ENCODE measurements at regions not wholly inside any gene's neighbourhood (a gene's known extent, or its start where the extent isn't known, plus 50 kb on each side); places are given as distances from the start of the nearest gene placed in this dataset.

DNA sequence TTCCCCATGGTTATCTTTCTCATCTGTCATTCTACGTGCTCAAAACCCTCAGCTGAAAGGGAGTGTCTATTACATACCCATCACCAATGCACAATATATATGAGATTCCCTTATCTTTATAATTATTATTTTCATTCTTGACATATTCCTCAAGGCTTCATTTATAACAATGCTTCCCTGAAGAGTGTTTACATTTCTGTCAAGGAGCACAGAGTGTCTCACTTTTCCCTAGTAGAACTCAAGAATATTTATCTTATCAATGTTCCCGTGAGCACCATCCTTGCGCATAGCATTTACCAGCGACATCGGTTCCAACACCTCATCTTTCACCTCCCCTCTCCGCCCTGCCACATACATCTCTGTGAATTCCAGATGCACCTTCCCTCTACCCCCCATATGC lies 250.6 kb downstream of the PLA2G4A start:
- in situ Hi-C loops (cut with HindIII; ENCODE audit: low sequenced_read_pairs): no loop called here

- in situ Hi-C loops (cut with HindIII; ENCODE audit: low sequenced_read_pairs): no loop called here
Observed at GRCh38 chr1:187091666-187092065, 262.9 kb downstream of the PLA2G4A start.

DNA sequence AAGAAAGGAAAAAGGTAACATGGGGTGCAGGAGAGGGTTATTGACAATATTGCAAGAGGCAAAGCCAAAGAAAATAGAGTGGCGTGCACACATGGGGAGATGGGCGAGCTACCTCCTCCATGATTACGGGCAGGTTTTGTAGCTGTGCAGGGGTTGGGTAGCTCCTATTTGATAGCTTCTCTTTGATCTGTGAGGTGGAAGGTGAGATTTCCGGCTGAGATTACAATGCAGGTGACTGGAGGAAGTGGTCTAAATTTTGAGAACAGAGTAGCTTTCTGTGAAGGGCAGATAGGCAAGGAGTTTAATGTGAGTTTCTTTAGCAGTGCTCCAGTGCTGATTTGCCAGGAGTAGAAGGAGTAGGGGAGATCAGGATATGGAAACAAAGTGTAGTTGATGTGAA lies 263.4 kb downstream of the PLA2G4A start:
- in situ Hi-C loops (cut with HindIII; ENCODE audit: low sequenced_read_pairs): no loop called here

DNA sequence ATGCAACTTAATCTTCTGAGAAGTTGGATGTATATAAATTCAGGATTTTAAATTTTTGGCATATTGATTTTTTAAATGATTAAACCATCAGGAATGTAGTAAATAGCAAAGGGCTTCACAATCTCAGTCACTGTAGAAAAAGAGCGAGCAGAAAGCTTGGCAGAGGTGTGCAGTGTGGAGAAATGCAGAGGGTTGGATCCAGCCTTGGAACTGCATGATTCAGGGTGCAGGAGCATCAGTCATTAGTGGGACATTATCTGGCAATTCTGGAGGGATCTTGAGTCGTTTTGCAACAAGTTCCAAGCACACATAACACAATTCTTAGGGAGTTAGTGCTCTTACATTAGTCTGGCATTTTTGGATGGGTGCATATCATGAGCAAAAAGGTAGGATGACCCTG lies 267.9 kb downstream of the PLA2G4A start:
- in situ Hi-C loops (cut with HindIII; ENCODE audit: low sequenced_read_pairs): no loop called here

DNA sequence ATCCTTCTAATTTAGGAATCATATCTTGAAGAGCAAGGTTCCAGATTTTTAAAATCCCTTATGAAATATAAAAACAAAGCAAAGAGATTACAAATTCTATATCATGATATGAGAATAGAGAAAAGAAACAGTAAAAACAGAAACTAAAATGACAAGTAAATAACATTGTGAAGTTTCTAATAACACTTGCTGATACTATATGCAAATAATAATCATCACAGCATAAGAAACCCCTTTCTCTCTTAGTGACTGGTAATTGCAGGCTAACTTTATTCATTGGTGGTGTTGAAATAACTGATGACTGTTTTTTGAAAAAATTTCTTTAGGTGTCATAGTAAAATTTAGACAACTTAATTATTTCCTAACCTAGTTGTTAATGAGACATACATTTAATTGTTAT lies 281.6 kb downstream of the PLA2G4A start:
- in situ Hi-C loops (cut with HindIII; ENCODE audit: low sequenced_read_pairs): no loop called here

- in situ Hi-C loops (cut with HindIII; ENCODE audit: low sequenced_read_pairs): no loop called here
Observed at GRCh38 chr1:187114792-187115191, 286.0 kb downstream of the PLA2G4A start.

DNA sequence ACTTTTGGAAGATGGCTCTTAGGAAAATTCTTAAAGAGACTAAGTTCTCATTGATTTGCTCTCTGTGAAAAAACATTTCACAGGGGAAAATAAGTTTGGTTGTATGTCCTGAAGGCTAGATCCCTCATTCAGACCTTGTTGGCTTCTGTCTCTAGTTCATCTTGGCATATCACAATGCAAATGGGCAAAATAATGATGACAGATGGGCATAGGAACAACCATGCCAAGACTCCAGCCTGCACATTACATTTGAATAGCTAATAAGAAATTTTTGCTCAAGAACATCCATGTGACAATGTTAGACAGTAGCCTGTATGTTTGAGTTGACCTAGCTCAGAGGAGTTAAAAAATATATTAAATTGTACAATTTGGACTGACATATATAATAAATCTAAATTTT lies 292.9 kb downstream of the PLA2G4A start:
- in situ Hi-C loops (cut with HindIII; ENCODE audit: low sequenced_read_pairs): no loop called here

GRCh38 chr1:187122566-187122965 lies 293.8 kb downstream of the PLA2G4A start:
- in situ Hi-C loops (cut with HindIII; ENCODE audit: low sequenced_read_pairs): no loop called here

GRCh38 chr1:187129132-187129531 lies 300.4 kb downstream of the PLA2G4A start:
- in situ Hi-C loops (cut with HindIII; ENCODE audit: low sequenced_read_pairs): no loop called here

DNA sequence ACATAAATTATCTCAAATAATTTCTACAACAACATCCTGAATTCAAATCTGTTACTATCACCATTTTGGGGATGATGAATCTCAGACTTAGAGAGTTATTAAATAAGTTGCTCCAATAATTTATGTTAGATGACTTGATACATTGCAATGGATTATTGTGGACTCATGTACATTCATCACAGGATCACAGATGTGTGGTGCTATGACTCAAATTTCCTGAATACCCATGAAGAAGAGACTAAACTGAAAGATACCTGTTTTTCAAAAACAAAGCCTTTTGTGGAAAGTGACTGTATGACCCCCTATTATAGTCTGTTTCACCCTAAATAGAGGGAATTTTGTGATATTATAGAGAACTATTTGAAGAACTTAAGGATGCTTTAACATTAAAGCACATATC lies 315.0 kb downstream of the PLA2G4A start:
- in situ Hi-C loops (cut with HindIII; ENCODE audit: low sequenced_read_pairs): no loop called here

GRCh38 chr1:187146388-187146787 lies 317.6 kb downstream of the PLA2G4A start:
- in situ Hi-C loops (cut with HindIII; ENCODE audit: low sequenced_read_pairs): no loop called here

GRCh38 chr1:187151555-187151954 lies 322.8 kb downstream of the PLA2G4A start:
- in situ Hi-C loops (cut with HindIII; ENCODE audit: low sequenced_read_pairs): no loop called here

DNA sequence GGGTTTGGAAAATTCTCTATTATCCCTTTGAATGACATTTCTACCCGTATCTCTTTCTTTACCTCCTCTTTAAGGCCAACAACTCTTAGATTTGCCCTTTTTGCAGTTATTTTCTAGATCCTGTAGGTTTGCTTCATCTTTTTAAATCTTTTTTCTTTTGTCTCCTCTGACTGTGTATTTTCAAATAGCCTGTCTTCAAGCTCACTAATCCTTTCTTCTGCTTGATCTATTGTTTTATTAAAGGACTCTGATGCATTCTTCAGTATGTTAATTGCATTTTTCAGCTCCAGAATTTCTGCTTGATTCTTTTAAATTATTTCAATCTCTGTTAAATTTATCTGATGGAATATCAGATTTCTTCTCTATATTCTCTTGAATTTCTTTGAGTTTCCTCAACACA lies 324.3 kb downstream of the PLA2G4A start:
- in situ Hi-C loops (cut with HindIII; ENCODE audit: low sequenced_read_pairs): no loop called here

- in situ Hi-C loops (cut with HindIII; ENCODE audit: low sequenced_read_pairs): no loop called here
Observed at GRCh38 chr1:187157115-187157514, 328.4 kb downstream of the PLA2G4A start.

- in situ Hi-C loops (cut with HindIII; ENCODE audit: low sequenced_read_pairs): no loop called here
Observed at GRCh38 chr1:187157552-187157951, 328.8 kb downstream of the PLA2G4A start.

- in situ Hi-C loops (cut with HindIII; ENCODE audit: low sequenced_read_pairs): no loop called here
Observed at GRCh38 chr1:187167555-187167954, 338.8 kb downstream of the PLA2G4A start.

DNA sequence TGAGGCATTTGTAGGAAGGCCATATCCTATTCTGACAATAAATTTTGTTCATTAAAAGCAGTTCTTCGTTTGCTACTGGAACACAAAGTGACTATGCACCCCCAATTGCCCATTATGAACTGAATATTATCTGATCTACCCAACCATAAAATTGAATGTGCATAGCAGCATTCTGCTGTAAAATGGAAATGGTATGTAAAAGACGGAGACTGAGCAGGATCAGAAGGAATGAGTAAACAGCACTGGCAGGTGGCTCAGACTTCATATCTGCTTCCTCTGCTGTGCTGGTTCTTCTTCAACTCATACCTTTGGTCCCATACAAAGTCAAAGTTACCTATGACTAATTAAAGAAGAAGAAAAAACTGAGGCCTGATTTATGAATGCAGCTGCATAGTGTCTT lies 339.5 kb downstream of the PLA2G4A start:
- in situ Hi-C loops (cut with HindIII; ENCODE audit: low sequenced_read_pairs): no loop called here

DNA sequence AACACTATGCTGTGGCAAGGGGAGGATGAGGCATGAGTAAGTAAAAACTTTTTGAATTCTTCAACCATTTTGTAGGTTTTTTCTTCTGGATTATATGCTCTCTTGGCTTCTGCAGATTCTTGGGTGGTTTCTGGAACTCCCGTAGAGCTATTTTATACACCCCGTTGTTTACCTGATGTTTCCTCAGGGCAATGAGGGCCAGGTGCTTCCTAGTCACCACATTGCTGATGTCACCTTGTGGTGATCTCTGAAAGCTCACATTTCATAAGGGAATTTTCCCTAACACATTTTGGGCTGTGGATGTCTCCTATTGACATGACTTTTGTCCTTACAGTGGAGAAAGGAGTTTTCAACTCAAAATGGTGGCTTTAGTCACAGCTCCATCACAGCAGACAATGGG lies 356.6 kb downstream of the PLA2G4A start:
- in situ Hi-C loops (cut with HindIII; ENCODE audit: low sequenced_read_pairs): no loop called here

- in situ Hi-C loops (cut with HindIII; ENCODE audit: low sequenced_read_pairs): no loop called here
Observed at GRCh38 chr1:187197685-187198084, 368.9 kb downstream of the PLA2G4A start.

DNA sequence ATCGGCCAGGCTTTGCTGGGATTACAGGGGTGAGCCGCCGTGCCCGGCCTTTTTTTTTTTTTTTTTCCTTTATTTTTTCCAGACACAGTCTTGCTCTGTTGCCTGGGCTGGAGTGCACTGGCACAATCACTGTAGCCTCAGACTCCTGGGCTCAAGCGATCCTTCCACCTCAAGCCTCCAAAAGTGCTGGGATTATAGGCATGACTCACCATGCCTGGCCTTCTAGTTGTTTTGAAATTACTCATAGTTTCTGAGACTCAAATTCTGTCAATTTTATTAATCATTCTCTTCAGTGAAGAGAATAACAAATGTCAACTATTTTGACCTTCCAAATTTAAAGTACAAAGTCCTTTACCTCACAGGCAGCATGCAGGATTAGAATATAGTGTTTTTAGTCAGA lies 374.5 kb downstream of the PLA2G4A start:
- in situ Hi-C loops (cut with HindIII; ENCODE audit: low sequenced_read_pairs): no loop called here

GRCh38 chr1:187212377-187212776 lies 383.6 kb downstream of the PLA2G4A start:
- in situ Hi-C loops (cut with HindIII; ENCODE audit: low sequenced_read_pairs): no loop called here

DNA sequence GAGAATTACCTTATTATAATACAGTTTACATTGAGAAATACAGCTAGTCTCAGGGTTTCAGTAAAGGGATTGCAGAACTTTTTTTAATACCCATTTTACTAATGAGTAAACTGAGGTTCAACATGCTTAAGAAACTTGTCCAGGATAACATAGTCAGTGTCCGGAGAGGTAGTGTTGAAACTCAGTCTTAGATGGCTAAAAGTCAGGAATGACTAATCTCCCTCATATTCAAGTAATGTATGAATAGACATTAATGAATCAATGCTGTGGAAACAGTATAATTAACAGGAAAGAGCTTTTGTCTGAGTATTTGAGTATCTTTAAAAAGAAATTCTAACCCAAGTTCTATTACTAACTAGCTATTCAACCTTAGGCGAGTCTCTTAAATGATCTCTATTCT lies 397.6 kb downstream of the PLA2G4A start:
- in situ Hi-C loops (cut with HindIII; ENCODE audit: low sequenced_read_pairs): no loop called here

GRCh38 chr1:187228790-187229189 lies 400.0 kb downstream of the PLA2G4A start:
- in situ Hi-C loops (cut with HindIII; ENCODE audit: low sequenced_read_pairs): no loop called here

DNA sequence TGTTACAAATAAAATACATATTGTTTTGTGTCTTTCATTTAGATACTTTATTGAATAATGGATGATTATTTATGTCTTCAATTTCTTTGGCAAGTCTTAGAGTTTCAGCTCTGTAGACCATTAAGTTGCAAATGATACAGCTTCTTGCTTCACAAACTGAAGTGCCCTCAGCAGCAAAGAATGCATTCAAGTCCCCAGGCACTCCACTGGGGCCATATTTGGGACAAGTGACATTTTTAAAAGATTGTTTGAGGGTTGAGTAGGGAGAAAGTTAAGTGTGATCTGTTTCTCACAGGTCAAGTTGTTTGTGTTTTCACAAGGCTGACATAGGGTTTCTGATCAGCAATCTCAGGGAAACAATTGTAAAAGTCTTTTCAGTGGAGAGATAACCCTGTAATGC lies 400.7 kb downstream of the PLA2G4A start:
- in situ Hi-C loops (cut with HindIII; ENCODE audit: low sequenced_read_pairs): no loop called here

Data from DLD1 (cell line).